ENCODE measurements at regions not wholly inside any gene's neighbourhood (a gene's known extent, or its start where the extent isn't known, plus 50 kb on each side); places are given as distances from the start of the nearest gene placed in this dataset.

- H3K4me1 ChIP-seq = no peaks in the 10 kb centered on the region
- no peaks in the 10 kb centered on the region for H3K36me3 ChIP-seq
- WGBS = 68% methylated on average over 1 of the region's 1 CpG
- TF ChIP-seq CTCF (IDR thresholded peaks at IDR 0.05) (no peak), EP300 (IDR thresholded peaks at IDR 0.05) (no peak), POLR2A (IDR thresholded peaks at IDR 0.05) (no peak), POLR2AphosphoS5 (IDR thresholded peaks at IDR 0.05) (no peak)
- H3K27ac ChIP-seq = no peak overlapping the region
- H3K9me3 ChIP-seq = no peaks in the 10 kb centered on the region
- no peak overlapping the region for H3K4me3 ChIP-seq
- no peaks in the 10 kb centered on the region for H3K27me3 ChIP-seq
- no peak for DNase-seq (ENCODE audit: low spot score in 2 of 2)
These were observed 279.8 kb upstream of the DLGAP1 start for GRCh38 chr18:4734903-4735302.

- Histone ChIP-seq H3K4me1 (no peaks in the 10 kb centered on the region), H3K27me3 (no peaks in the 10 kb centered on the region), H3K4me3 (no peak overlapping the region), H3K9me3 (no peaks in the 10 kb centered on the region), H3K27ac (no peak overlapping the region), H3K36me3 (no peaks in the 10 kb centered on the region)
- WGBS = 72% methylated on average over 2 of the region's 2 CpGs
- no peak for DNase-seq (ENCODE audit: low spot score in 2 of 2)
- TF ChIP-seq POLR2AphosphoS5 (IDR thresholded peaks at IDR 0.05) (no peak), EP300 (IDR thresholded peaks at IDR 0.05) (no peak), CTCF (IDR thresholded peaks at IDR 0.05) (no peak), POLR2A (IDR thresholded peaks at IDR 0.05) (no peak)
These were observed 278.9 kb upstream of the DLGAP1 start for GRCh38 chr18:4734021-4734420.

GRCh38 chr18:4721545-4721944, 266.4 kb upstream of the DLGAP1 start:
- Histone ChIP-seq H3K36me3 (no peaks in the 10 kb centered on the region), H3K27ac (no peak overlapping the region), H3K27me3 (no peaks in the 10 kb centered on the region), H3K4me1 (no peaks in the 10 kb centered on the region), H3K9me3 (no peaks in the 10 kb centered on the region), H3K4me3 (no peak overlapping the region)
- no peak for DNase-seq (ENCODE audit: low spot score in 2 of 2)
- 72% methylated on average over 3 of the region's 3 CpGs for WGBS
- TF ChIP-seq POLR2AphosphoS5 (IDR thresholded peaks at IDR 0.05) (no peak), CTCF (IDR thresholded peaks at IDR 0.05) (no peak), EP300 (IDR thresholded peaks at IDR 0.05) (no peak), POLR2A (IDR thresholded peaks at IDR 0.05) (no peak)

- Histone ChIP-seq H3K27ac (no peak overlapping the region), H3K4me3 (no peak overlapping the region), H3K9me3 (no peaks in the 10 kb centered on the region), H3K4me1 (no peaks in the 10 kb centered on the region), H3K27me3 (no peaks in the 10 kb centered on the region), H3K36me3 (no peaks in the 10 kb centered on the region)
- TF ChIP-seq CTCF (IDR thresholded peaks at IDR 0.05) (no peak), POLR2A (IDR thresholded peaks at IDR 0.05) (no peak), EP300 (IDR thresholded peaks at IDR 0.05) (no peak), POLR2AphosphoS5 (IDR thresholded peaks at IDR 0.05) (no peak)
- WGBS = 61% methylated on average over 2 of the region's 2 CpGs
- no peak for DNase-seq (ENCODE audit: low spot score in 2 of 2)
These were observed 265.4 kb upstream of the DLGAP1 start for GRCh38 chr18:4720518-4720917.

- H3K27me3 ChIP-seq = no peaks in the 10 kb centered on the region
- no peaks in the 10 kb centered on the region for H3K4me1 ChIP-seq
- H3K36me3 ChIP-seq = no peaks in the 10 kb centered on the region
- DNase-seq (ENCODE audit: low spot score in 2 of 2) = no peak
- no peak overlapping the region for H3K4me3 ChIP-seq
- no peaks in the 10 kb centered on the region for H3K9me3 ChIP-seq
- TF ChIP-seq POLR2A (IDR thresholded peaks at IDR 0.05) = no peak
- WGBS = 58% methylated on average over 1 of the region's 1 CpG
- H3K27ac ChIP-seq = no peak overlapping the region
These were observed 250.8 kb upstream of the DLGAP1 start for GRCh38 chr18:4705894-4706293.

- Histone ChIP-seq H3K27ac (no peak overlapping the region), H3K4me1 (no peaks in the 10 kb centered on the region), H3K36me3 (no peaks in the 10 kb centered on the region), H3K27me3 (no peaks in the 10 kb centered on the region), H3K9me3 (no peaks in the 10 kb centered on the region), H3K4me3 (no peak overlapping the region)
- TF ChIP-seq EP300 (IDR thresholded peaks at IDR 0.05) = no peak
- no peak for TF ChIP-seq POLR2A (IDR thresholded peaks at IDR 0.05)
- no peak for DNase-seq (ENCODE audit: low spot score in 2 of 2)
- 58% methylated on average over 3 of the region's 3 CpGs for WGBS
These were observed 249.7 kb upstream of the DLGAP1 start for GRCh38 chr18:4704781-4705180.

Measured in suprapubic skin (tissue), 4 donors.